ENCODE measurements at regions not wholly inside any gene's neighbourhood (a gene's known extent, or its start where the extent isn't known, plus 50 kb on each side); places are given as distances from the start of the nearest gene placed in this dataset.

DNA sequence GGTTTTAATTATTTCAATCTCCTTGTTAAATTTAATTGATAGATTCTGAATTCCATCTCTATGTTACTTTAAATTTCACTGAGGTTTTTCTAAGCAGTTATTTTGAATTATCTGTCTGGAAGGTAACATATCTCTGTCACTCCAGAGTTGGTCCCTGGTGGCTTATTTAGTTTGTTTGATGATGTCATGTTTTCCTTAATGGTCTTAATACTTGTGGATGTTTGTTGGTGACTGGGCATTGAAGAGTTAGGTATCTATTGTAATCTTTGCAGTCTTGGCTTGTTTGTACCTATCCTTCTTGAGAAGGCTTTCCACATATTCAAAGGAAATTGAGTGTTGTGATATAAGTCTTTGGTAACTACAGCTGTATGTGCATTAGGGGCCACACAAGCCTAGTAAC is 810.0 kb upstream of the NEGR1 start:
- no peak overlapping the region for H3K27ac Mint-ChIP-seq
- ATAC-seq, result no peak
- H3K27ac ChIP-seq (ENCODE audit: low read length), result no peak overlapping the region
- H3K9me3 Mint-ChIP-seq, result peaks cover 20 to 25% of the 10 kb centered on the region in 2 donors
- peaks cover 2% of the 10 kb centered on the region for H3K9me3 ChIP-seq (ENCODE audit: control insufficient read depth, insufficient read depth, low read length)
- intact Hi-C loops (cut with micrococcal nuclease), result no loop called here
- no peaks in the 10 kb centered on the region for H3K27me3 ChIP-seq (ENCODE audit: control insufficient read depth, insufficient read depth, low read length)
- no peaks in the 10 kb centered on the region for H3K36me3 ChIP-seq (ENCODE audit: control insufficient read depth, insufficient read depth, low read length)
- TF ChIP-seq, protein P1, sequence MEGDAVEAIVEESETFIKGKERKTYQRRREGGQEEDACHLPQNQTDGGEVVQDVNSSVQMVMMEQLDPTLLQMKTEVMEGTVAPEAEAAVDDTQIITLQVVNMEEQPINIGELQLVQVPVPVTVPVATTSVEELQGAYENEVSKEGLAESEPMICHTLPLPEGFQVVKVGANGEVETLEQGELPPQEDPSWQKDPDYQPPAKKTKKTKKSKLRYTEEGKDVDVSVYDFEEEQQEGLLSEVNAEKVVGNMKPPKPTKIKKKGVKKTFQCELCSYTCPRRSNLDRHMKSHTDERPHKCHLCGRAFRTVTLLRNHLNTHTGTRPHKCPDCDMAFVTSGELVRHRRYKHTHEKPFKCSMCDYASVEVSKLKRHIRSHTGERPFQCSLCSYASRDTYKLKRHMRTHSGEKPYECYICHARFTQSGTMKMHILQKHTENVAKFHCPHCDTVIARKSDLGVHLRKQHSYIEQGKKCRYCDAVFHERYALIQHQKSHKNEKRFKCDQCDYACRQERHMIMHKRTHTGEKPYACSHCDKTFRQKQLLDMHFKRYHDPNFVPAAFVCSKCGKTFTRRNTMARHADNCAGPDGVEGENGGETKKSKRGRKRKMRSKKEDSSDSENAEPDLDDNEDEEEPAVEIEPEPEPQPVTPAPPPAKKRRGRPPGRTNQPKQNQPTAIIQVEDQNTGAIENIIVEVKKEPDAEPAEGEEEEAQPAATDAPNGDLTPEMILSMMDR (IDR thresholded peaks at IDR 0.05), result no peak
- DNase-seq, result no peak
- H3K27me3 Mint-ChIP-seq (ENCODE audit: low read depth in 2 of 2), result no peaks in the 10 kb centered on the region
- no peaks in the 10 kb centered on the region for H3K36me3 Mint-ChIP-seq
- no peaks in the 10 kb centered on the region for H3K4me1 Mint-ChIP-seq
- no peak overlapping the region for H3K4me3 Mint-ChIP-seq
- H3K4me3 ChIP-seq (ENCODE audit: low read length), result no peak overlapping the region
- no peaks in the 10 kb centered on the region for H3K4me1 ChIP-seq (ENCODE audit: control insufficient read depth, insufficient read depth, low read length)

DNA sequence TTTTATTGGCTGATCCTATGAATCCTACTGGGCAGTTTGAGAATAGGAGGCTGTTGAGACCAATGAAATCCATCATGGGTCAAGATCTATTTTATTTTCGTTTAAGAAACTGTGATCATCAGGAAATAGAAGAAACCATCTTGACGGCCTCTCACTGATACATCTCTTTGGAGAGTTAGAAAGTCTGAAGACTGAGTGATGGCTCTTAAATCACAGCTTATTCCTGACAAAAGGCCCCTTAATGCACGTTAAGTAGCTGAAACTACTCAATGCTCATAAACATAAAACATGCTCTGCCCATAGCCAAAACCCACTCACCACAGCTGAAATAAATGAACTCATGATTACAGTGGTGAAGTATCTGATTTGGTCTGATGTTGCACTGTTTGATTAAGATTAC is 784.5 kb upstream of the NEGR1 start:
- no peaks in the 10 kb centered on the region for H3K27me3 Mint-ChIP-seq (ENCODE audit: low read depth in 2 of 2)
- TF ChIP-seq, protein P1 (IDR thresholded peaks at IDR 0.05), result no peak
- intact Hi-C loops (cut with micrococcal nuclease), result no loop called here
- Histone ChIP-seq H3K4me1 (ENCODE audit: control insufficient read depth, insufficient read depth, low read length) (no peaks in the 10 kb centered on the region), H3K27me3 (ENCODE audit: control insufficient read depth, insufficient read depth, low read length) (no peaks in the 10 kb centered on the region), H3K27ac (ENCODE audit: low read length) (no peak overlapping the region), H3K9me3 (ENCODE audit: control insufficient read depth, insufficient read depth, low read length) (peaks cover 5% of the 10 kb centered on the region), H3K36me3 (ENCODE audit: control insufficient read depth, insufficient read depth, low read length) (no peaks in the 10 kb centered on the region), H3K4me3 (ENCODE audit: low read length) (no peak overlapping the region)
- no peaks in the 10 kb centered on the region for H3K36me3 Mint-ChIP-seq
- H3K4me1 Mint-ChIP-seq, result no peaks in the 10 kb centered on the region
- ATAC-seq (no peak), DNase-seq (no peak)
- H3K27ac Mint-ChIP-seq, result no peak overlapping the region
- WGBS (ENCODE audit: insufficient coverage), result 14% methylated on average over 2 of the region's 3 CpGs
- H3K9me3 Mint-ChIP-seq, result peaks cover 8 to 13% of the 10 kb centered on the region in 2 donors
- H3K4me3 Mint-ChIP-seq, result no peak overlapping the region

GRCh38 chr1:73065339-73066041 is 783.2 kb upstream of the NEGR1 start:
- intact Hi-C loops (cut with micrococcal nuclease), result no loop called here
- H3K27me3 Mint-ChIP-seq (ENCODE audit: low read depth in 2 of 2), result no peaks in the 10 kb centered on the region
- WGBS (ENCODE audit: insufficient coverage), result 70% methylated on average over 8 of the region's 9 CpGs
- DNase-seq (no peak), ATAC-seq (no peak)
- no peaks in the 10 kb centered on the region for H3K36me3 Mint-ChIP-seq
- Histone ChIP-seq H3K36me3 (ENCODE audit: control insufficient read depth, insufficient read depth, low read length) (no peaks in the 10 kb centered on the region), H3K4me3 (ENCODE audit: low read length) (no peak overlapping the region), H3K4me1 (ENCODE audit: control insufficient read depth, insufficient read depth, low read length) (no peaks in the 10 kb centered on the region), H3K27me3 (ENCODE audit: control insufficient read depth, insufficient read depth, low read length) (no peaks in the 10 kb centered on the region), H3K9me3 (ENCODE audit: control insufficient read depth, insufficient read depth, low read length) (peaks cover 9% of the 10 kb centered on the region), H3K27ac (ENCODE audit: low read length) (no peak overlapping the region)
- H3K4me3 Mint-ChIP-seq, result no peak overlapping the region
- TF ChIP-seq, protein P1 (IDR thresholded peaks at IDR 0.05), result no peak
- H3K27ac Mint-ChIP-seq, result no peak overlapping the region
- H3K9me3 Mint-ChIP-seq, result peaks cover 8 to 12% of the 10 kb centered on the region in 2 donors
- no peaks in the 10 kb centered on the region for H3K4me1 Mint-ChIP-seq

- H3K4me1 ChIP-seq (ENCODE audit: control insufficient read depth, insufficient read depth, low read length), result no peaks in the 10 kb centered on the region
- H3K36me3 ChIP-seq (ENCODE audit: control insufficient read depth, insufficient read depth, low read length), result no peaks in the 10 kb centered on the region
- Mint-ChIP-seq H3K27me3 (ENCODE audit: low read depth in 2 of 2) (no peaks in the 10 kb centered on the region), H3K27ac (no peak overlapping the region), H3K9me3 (peaks cover 11 to 16% of the 10 kb centered on the region in 2 donors), H3K4me3 (no peak overlapping the region), H3K36me3 (no peaks in the 10 kb centered on the region), H3K4me1 (no peaks in the 10 kb centered on the region)
- no peak overlapping the region for H3K27ac ChIP-seq (ENCODE audit: low read length)
- TF ChIP-seq, protein P1 (IDR thresholded peaks at IDR 0.05), result no peak
- peaks cover 8% of the 10 kb centered on the region for H3K9me3 ChIP-seq (ENCODE audit: control insufficient read depth, insufficient read depth, low read length)
- no peak overlapping the region for H3K4me3 ChIP-seq (ENCODE audit: low read length)
- no peak for DNase-seq
- no peaks in the 10 kb centered on the region for H3K27me3 ChIP-seq (ENCODE audit: control insufficient read depth, insufficient read depth, low read length)
- no peak for ATAC-seq
- intact Hi-C loops (cut with micrococcal nuclease), result no loop called here
- no CpG with 5 or more reads among the region's 1 CpG for WGBS (ENCODE audit: insufficient coverage)
These were observed 774.5 kb upstream of the NEGR1 start for GRCh38 chr1:73056826-73057225.

Measured in natural killer cell (primary cell).